DMS 273 treated with DMSO at 0.1 percent for 48 hours (cell line): ENCODE measurements at regions not wholly inside any gene's neighbourhood (a gene's known extent, or its start where the extent isn't known, plus 50 kb on each side); places are given as distances from the start of the nearest gene placed in this dataset.

Source experiments
- DNase-seq: peaks from one replicate; lab custom pipeline; 2025; lab: John Stamatoyannopoulos, UW

DNA sequence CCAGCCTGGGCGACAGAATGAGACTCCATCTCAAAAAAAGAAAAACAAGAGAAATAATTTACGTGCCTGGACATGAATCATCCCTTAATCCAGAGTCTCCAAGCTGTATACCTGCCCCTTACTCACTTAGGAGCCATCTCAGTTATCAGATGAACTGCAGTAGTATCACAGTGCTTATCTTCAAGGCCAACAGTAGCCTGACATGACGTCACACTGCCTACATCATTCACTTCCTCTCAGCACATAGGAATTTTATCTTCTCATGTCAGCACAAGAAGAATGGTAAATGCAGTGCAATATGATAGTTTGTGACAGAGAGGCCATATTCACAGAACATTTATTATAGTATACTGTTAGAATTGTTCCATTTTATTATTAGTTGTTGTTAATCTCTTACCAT is 216.6 kb downstream of the SS18 start:
- no peak for DNase-seq

DNA sequence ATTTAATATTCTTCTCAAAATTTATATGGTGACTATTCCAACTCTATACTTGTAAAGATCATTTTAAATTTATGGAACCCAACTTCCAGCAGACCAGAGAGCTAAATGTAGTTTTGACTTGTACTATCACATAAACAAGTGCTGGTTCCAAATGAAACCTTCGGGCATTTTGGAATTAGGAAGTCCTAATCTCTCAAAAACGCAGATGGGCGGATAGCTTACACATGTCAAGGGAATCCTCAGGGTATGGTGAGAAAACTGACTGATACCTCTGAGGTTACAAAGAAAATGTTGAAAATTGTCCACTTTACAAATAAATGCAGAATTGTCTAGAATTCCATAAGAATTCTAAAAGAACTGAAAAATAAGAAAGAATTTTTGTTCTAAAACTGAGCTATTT is 224.1 kb downstream of the SS18 start:
- DNase-seq: no peak

DNA sequence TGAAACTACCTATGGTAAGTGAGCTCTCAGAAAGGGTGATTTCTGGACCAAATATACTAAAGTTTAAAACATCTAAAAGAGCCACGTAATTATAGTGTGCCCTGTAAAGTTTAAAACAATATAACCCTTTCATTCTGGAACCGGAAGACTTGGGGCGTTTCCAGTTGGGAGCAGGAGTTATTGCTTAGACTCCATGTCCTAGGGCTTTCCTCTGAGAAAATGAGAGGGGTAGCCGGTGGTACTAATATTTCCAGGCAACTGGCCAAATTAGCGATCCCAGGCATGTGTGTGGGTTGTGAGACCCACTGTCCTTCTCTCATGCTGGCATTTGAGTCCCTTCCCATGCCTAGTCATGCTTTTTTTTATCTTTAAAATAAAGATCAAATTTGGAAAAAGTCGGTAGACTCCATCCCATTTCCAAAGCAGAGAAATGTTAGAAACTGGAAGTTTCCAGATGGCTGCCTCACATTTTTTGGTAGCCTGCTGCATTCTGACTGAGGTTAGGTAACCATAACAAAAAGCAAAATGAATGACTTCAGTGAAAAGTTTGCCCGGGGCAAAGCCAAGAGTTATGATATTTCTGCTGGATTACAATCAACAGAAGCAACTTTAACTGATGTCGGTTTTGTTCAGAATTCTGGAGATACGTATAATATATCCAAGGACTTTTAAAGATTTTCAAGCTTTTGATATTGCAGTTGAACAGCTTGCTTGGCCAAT is 227.4 kb downstream of the SS18 start:
- DNase-seq: no peak

DNA sequence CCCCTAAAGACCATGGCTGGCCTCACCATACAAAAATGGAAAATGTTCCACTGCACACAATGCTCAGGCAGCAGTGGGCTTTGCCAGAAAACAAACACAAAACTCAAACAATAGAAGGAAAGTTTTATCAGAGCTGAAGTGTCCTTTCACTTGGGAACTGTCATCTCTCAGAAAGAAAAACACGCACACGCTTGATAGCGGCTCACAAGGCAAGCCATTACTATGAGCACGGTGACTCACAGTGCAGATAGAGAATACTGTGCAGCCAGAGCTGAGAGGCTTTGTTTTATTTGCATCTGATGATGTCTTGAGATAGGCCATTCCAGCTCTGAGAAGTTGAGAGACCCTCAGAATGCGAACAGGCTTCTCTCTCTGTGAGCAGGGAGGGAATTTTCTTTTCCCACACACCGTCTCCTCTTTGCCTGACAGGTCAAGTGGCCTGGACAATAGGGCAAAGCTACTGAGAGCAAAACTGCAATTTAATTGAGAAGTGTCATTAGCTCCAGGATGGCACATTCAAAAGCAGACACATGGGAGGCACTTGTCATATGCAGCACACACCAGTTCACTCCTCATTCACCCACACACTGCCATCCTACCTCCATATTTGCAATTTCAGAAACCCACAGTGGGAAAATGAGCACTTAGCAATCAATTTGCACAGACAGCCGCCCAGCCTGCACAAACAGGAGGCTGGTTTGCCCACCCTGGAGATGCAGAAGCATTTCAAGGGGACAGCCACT is 236.6 kb downstream of the SS18 start:
- no peak for DNase-seq

DNA sequence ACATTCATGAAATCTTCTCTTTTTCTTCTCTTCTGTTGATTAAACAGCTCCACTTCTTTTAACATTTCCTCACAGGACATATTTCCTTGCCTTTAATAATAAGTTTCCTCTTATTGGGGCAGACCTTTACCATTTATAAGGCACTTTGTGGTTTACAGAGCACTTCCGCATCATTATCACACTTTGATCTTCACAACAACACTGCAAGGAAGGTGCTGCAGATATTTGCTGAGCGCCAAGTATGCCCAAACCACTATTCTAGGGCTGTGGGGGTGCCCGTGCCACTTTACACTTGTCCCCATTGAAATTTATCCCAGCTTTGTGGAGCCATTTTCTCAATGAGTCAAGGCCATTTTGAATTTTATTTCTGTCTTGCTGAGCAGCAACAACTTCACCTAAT is 246.6 kb downstream of the SS18 start:
- DNase-seq: no peak

DNA sequence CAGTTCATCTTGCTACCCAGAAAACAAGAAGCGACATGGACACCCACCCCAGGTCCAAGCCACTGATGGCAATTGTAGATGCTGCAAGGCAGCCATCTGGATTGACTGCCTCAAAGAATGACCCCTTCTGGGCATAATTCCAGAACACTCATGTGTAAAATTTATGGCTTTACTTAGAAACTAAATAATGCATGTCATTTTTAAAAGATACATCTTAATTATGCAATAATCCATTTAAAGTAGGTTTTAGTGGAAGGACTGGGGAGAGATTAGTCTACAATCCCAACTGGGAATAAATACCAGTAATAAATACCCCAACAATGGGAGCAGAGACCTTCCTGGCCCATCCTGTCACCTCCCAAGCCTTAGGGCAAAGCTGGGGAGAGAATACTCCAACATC is 247.7 kb downstream of the SS18 start:
- no peak for DNase-seq

DNA sequence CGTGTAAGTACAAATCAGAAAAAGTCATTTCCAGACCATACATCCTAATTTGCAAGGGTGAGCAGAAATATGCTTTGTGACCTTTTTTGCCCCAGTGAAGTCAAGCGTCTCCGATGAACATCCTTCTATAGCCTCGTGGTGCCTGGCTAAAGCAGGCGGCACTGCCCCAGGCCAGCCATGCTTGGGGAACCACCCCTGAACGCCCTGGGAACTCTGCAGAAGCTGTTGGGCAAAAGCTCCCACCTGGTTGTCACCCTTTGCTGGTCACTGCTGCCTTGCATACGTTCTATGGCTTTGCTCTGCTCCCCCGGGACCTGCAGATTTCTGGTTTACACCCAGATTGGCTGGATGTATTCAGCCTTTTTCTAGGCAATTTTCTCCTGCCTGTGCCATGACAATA is 256.4 kb downstream of the SS18 start:
- no peak for DNase-seq

DNA sequence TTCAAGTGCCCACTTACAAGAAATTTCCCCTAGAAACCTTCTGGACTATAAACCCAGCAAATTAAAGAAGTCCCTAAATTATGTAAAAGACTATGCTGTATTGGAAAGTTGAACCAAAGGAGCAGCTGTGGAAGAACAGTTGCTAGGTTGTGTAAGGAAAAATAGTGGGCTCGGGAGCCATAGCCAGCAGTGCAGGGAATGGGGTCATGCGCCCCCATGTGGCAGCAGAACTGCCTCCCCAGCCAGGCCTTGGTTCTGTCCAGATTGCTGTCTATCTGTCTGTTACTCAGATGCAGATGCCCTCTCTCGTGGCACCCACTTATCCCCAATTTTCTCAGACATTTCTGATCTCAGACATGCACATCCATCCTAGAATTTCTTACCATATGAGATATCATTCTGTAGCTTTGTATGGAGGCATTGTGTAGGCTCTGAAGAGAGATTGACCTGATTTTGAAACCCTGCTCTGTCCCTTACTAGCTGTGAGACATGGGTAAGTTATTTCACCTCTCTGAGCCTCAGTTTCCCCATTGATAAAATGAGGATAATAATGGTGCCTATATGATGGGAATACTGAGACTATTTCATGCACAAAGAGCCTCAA is 258.3 kb downstream of the SS18 start:
- peak; percentile 20 for DNase-seq

DNA sequence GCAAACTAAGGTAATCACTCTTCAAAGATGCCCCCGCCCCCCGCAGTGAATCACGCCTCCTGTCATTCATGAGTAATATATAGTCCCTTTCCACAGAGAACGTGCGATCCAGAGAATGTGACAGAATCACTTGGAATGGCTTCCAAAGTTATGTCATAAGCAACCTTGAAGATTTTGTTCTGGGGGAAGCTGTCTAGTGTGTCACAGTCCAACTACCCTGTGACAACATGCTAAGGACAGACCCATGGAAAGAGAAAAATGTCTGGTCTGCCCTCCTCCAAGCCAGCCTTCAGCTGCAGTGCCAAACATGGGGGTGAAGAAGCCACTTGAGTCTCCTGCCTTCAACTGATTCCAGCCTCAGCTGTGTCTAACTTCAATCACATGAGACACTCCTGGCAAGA is 259.1 kb downstream of the SS18 start:
- DNase-seq: no peak

DNA sequence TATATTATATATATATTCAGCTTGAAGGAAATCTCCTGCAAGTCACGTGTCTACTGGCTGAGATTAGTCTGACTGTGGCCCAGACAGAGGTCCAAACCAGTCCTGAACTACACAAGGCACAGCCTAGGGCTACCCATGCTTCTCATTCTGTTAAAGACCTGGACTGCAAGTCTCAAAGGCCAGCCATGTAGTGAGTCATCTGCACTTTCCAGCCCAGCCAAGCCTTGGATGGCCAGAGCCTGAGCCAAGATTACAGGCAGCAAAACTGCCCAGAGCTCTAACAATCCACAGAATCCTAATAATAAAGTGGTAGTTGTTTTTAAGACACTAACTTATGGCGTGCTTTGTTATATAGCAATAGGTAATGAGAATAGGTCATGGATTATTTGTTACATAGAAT is 259.6 kb downstream of the SS18 start:
- no peak for DNase-seq

DNA sequence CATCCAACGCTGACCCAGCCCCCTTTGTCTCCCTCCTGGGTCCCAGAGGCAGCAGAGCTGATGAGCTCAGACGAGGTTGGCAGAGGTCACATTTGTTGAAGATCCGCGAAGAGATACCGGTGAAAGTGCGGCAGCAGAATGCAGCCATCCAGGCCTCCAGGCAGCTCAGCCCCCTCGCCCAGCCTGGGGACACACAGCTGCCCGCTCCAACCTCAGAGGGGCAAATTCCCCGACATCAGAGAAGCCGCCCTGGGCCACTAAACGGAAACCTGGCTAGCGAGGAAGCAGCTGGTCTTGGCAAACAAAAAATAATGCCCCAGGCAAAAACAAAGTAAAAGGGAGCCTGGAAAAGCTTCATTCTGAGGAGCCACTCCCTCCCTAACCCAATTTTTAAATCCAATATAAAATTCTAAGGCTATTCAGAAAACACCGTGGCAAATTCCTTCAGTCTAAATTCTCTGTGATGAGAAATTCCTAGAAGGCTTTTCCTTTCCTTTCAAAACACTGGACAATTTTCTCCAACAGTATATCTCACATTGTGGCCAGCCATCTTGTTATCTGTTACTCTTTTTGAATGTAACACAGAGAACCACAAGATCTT is 262.4 kb downstream of the SS18 start:
- no peak for DNase-seq

DNA sequence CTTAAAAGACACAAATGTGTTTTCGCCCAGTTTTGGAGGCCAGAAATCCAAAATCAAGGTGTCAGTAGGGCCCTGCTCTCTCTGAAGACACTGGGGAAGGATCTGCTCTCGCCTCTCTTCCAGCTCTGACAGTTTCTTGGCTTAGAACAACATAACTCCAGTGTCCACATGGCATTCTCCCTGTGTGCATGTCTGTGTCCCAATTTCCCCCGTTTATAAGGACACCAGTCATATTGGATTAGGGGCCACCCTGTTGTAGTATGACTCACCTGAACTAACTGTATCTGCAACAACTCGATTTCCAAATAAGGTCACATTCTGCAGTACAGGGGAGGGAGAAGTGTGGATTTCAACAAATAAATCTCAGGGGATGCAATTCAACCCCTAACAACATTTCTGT is 263.2 kb downstream of the SS18 start:
- DNase-seq: no peak

DNA sequence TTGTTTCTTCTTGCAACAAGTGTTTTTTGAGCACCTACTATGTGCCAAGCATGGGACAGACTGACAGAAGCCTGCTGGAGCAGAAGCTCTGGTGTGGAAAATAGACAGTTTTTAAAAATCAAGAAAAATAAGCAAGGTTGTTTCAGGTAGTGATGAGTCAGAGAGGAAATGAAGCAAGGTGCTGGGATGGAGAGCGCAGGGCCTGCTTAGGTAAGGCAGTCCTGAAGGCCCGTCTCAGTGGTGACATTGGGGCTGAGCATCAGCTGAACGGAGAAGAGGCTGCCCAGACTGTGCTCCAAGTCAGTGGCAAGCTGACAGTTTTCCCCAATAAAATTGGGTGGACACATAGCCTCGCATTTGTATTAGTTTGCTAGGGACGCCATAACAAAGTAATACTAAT is 263.6 kb downstream of the SS18 start:
- DNase-seq: no peak

DNA sequence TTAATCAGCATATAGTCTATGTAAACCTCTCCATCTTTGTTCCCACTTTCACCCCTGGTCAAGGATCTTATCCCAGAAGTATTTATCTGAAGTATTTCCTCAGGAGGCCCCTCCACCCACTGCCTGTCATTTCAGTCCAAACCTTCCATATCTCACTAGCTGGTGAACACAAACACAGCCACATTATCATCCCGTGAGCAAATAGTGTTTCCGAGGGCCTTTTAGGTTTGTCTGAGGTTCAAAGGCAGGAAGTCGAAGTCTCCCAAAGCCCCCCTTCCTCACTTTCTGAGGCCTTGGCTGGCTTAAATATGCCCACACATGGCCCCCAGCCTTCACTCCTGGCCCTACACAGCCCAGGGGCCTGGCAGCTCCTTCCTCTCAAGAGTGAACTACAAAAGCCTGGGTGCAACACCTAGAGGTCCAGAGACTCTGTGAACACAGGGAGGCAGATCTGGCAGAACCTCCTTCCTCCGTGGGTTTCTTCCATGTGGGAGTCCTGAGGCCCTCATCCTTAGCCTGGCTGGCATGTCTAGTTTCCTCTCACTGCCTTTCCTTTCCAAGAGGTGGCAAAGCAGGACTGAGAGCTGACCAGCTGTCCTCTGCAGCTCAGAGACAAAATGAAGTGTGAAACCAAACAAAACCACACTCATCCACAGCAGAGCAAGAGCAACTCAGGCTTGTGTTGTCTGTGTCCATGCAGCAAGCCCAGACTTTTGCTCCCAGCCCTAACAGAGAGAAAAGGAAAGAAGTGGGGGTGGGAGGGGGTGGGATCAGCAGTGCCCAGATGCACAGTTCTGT is 264.2 kb downstream of the SS18 start:
- no peak for DNase-seq

DNA sequence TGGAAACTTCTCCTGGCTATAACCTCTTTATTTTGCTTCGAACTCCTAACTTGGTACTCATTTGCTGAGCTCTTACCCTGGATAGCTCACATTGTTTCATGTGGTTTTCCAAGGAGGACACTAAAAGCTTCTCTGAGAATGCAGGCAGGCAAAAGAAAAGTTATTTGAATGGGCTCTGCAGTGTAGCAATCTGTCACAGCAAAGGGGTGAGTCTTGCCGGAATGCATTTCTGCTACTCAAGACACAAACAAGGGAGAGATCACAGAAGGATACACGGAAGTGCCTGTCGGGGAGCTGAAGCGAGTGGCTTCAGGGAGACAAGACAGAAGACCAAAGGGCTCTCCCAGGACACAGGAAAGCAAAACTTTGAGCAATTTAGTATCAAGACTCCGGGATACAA is 265.4 kb downstream of the SS18 start:
- DNase-seq: no peak

DNA sequence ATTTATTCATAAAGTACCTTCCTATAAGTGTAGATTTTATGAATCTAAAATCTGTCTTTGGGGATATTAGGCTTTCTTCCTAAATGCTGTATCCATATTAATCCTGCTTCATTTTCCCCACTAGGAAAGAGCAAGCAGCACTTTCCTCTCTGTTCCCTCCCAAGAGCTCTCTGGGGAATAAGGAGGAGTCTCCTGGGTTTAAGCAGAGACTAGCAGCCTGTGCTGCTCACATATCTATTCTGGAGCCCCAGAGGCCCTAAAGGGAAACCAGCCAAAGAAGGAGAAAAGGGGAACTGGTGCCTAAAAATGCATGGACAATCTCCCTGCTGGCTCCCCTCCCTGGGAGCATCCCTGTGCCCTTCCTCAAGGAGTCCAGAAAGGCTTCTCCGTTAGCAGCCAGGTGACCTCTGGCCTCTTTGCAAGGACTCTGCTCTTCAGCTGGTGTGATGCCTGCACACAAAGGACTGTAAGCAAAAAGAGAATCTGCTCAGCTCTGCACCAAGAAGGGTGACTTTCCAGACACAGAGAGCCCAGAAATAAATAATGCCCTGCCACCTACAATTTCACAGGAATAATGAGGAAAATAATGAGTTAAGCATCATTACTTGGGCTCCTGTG is 270.6 kb downstream of the SS18 start:
- DNase-seq: no peak

DNA sequence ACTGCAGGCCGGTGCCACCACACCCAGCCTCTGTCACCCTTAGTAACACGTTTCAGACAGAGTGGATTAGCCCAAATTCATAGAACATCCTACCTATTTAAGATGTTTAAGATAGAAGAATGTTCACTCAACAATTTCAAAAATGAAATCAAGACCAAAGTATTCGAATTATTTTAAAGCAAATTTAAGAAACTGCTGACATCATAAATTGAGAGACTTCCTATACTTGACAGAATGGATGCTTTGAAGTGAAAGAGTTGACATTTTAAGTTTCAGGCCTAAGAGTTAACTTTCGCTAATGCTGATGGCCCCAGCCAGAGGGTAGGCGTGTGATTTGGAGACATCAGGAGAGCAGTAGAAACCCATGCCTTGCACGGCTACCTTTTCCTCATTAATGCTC is 271.9 kb downstream of the SS18 start:
- DNase-seq: no peak

DNA sequence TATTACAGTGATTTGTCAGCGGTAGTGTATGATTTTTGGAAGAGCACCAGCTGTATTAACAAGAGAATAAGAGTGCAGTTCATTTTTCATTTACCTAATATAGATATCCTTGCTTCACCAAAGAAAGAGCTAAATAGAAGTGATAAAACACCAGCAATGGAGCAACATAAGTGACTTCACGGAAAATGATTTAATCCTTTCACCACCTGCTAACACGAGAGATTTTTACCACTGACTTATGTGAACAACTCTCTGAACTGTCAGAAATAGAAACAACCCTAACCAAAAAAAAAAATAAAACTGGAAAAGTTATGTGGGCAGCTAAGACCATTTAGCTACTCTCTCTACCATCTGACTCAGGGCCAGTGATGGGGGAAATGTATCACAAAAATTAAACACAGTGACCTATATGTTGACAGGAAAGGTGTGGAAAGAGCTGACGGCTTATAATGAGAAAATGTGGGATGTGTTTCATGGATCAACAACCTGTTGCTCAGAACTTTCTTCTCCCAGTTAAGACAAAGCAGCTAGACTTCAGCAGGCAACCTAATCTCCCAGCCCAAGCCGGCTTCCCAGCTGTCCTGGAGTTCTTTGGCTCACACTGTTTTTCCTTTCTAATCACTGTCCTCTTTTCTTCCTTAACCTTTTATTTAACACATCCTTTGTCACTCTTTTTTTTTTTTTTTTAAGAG is 272.7 kb downstream of the SS18 start:
- DNase-seq: no peak

DNA sequence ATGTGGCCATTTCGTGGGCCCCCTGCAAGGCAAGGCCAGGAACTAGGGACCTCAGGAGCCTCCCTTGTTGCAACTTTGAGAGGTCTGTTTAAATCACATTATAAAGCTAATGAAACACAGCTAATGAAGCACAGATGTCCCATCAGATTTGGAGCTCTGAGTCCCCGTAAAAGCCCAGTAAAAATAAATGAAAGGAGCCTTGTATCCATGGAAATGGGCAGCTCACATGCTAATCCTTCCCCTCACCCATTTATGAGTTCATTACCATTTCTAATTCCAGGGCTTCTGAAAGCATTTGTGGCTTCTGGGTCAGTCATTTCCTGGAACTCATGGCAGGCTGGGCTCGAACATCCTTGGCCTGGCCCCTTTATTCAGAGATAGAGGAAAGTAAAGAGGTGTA is 274.8 kb downstream of the SS18 start:
- DNase-seq: no peak

DNA sequence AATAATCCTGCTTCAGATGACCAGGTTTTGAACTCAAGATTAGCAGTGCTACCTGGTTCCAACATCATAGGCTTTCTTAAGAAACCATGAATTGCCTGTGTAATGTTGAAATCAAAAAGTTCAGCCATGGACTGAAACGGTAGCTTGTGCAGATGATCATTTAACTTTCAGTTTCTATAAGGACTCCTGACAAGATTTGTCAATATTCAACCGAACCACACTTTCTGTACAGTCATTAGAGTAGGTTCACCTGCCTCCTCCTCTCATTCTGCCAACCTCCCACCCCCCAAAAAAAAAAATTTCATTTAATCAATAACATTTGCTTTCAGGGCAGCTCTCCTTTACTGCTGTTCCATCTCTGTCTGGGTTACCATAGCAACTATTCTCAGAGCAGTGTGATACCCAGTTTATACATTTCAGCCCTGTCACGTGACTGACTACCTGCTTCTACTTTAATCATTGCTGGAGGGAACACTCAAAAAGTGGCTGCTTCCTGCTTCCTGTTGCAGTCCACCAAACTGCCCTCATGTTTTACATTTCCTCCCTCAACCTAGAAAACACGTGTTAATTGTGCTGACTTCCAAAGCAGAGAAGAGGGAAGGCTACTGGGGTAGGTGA is 275.5 kb downstream of the SS18 start:
- DNase-seq: no peak

DNA sequence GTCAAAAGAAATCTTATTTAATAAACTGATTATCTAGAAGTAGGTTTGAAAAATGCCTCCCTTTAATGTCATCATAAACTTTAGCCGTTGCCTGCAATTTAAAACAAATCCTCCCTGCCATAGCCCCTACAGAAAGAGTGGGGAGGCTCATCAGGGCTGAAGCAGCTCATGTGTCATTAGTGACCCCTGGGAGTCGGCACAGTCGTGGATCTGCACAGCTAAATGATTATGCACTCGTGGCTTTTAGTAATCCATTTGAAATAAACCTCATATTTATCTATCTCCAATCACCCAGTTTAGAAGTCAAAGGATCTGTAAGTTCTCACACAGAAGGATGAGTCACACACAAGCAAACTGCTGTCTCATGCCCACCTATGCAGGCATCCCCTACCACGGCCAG is 277.3 kb downstream of the SS18 start:
- DNase-seq: no peak
